ENCODE measurements at regions not wholly inside any gene's neighbourhood (a gene's known extent, or its start where the extent isn't known, plus 50 kb on each side); places are given as distances from the start of the nearest gene placed in this dataset.
"Not testable (repeated sequence)": the region's sequence is repeated elsewhere in the genome, so short reads cannot be mapped to it uniquely, and the experiment has no call there.

DNA sequence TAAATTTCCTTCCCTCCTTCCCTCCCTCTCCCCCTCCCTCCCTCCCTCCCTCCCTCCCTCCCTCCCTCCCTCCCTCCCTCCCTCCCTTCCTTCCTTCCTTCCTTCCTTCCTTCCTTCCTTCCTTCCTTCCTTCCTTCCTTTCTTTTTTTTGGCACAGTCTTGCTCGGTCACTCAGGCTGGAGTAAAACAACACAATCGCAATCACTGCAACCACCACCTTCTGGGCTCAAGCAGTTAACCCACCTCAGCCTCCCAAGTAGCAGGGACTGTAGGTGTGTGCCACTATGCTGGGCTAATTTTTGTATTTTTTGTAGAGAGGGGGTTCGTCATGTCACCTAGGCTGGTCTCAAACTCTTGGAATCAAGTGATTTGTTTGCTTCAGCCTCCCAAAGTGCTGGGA lies 101.7 kb downstream of the RFPL4B start:
- not testable (repeated sequence) for TF ChIP-seq POLR2A (IDR thresholded peaks at IDR 0.05; ENCODE audit: low read depth); CTCF (IDR thresholded peaks at IDR 0.05); POLR2AphosphoS5 (IDR thresholded peaks at IDR 0.05); EP300 (IDR thresholded peaks at IDR 0.05)
